WERI-Rb-1 (cell line): ENCODE measurements at regions not wholly inside any gene's neighbourhood (a gene's known extent, or its start where the extent isn't known, plus 50 kb on each side); places are given as distances from the start of the nearest gene placed in this dataset.

Experiments used
- DNase-seq: peaks from one replicate; pipeline ENCODE4 v3.0.0-alpha.2; 2020
- H3K27ac ChIP-seq: fragments of 250-450 bp; sonication (Bioruptor Pico); 2 replicates; pipeline ENCODE4 v1.5.1; 2020; ENCODE audit warnings: mild to moderate bottlenecking, moderate library complexity
- H3K27me3 ChIP-seq: fragments of 250-450 bp; sonication (Bioruptor Pico); 2 replicates; pipeline ENCODE4 v1.5.1; 2021; ENCODE audit warnings: mild to moderate bottlenecking, low read depth, moderate library complexity; ENCODE audit not compliant: insufficient read depth, severe bottlenecking
- H3K36me3 ChIP-seq: fragments of 250-450 bp; sonication (Bioruptor Pico); 2 replicates; pipeline ENCODE4 v1.5.1; 2020; ENCODE audit warnings: mild to moderate bottlenecking, moderate library complexity
- H3K4me3 ChIP-seq: 2 replicates; pipeline ENCODE4 v1.5.1; 2011; ENCODE audit warnings: low read depth, mild to moderate bottlenecking, control low read depth, low read length
- H3K9me3 ChIP-seq: fragments of 250-450 bp; sonication (Bioruptor Pico); 2 replicates; pipeline ENCODE4 v1.5.1; 2021; ENCODE audit warnings: mild to moderate bottlenecking, moderate library complexity; ENCODE audit not compliant: severe bottlenecking
- TF ChIP-seq, protein P1 (sequence below): IDR thresholded peaks from 2 replicates; pipeline ENCODE4 v1.5.1; 2011; ENCODE audit warnings: low read depth, mild to moderate bottlenecking, control low read depth, inconsistent platforms, low read length

- no peak for DNase-seq
- Histone ChIP-seq H3K4me3 (no peak overlapping the region), H3K36me3 (no peaks in the 10 kb centered on the region), H3K27ac (no peak overlapping the region), H3K9me3 (no peaks in the 10 kb centered on the region), H3K27me3 (no peaks in the 10 kb centered on the region)
- TF ChIP-seq, protein P1, sequence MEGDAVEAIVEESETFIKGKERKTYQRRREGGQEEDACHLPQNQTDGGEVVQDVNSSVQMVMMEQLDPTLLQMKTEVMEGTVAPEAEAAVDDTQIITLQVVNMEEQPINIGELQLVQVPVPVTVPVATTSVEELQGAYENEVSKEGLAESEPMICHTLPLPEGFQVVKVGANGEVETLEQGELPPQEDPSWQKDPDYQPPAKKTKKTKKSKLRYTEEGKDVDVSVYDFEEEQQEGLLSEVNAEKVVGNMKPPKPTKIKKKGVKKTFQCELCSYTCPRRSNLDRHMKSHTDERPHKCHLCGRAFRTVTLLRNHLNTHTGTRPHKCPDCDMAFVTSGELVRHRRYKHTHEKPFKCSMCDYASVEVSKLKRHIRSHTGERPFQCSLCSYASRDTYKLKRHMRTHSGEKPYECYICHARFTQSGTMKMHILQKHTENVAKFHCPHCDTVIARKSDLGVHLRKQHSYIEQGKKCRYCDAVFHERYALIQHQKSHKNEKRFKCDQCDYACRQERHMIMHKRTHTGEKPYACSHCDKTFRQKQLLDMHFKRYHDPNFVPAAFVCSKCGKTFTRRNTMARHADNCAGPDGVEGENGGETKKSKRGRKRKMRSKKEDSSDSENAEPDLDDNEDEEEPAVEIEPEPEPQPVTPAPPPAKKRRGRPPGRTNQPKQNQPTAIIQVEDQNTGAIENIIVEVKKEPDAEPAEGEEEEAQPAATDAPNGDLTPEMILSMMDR = no peak
These were observed 1009.3 kb downstream of the GRIK2 start for GRCh38 chr6:102402635-102403329.

DNA sequence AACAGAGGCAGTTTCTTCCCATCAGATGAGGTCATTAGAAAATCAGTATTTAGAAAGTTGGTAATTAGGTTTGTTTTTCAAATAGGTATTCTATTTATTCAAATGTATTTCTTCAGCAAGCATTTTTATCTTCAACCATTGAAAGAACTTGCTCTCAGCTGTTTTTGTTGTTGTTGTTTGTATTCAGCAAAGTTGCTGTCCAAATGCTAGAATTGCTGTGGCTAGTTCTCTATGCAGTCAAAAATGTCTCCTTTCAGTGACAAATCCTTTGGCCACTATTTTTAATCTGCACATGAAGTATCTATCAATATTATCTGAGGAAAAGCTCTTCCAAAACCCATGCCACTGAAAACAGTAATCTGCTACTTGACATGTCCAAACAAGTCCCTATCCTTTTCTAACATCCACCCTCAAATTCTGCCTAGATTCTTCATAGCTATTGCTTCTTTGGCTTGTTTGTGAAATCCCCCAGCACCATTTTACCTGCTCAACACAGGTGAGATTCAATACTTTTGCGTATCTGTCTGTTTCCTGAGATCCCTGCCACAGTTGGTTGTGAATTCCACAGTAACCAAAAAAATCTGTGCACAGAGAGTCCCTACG lies 1005.4 kb downstream of the GRIK2 start:
- Histone ChIP-seq H3K9me3 (no peaks in the 10 kb centered on the region), H3K27ac (no peak overlapping the region), H3K27me3 (no peaks in the 10 kb centered on the region), H3K4me3 (no peak overlapping the region), H3K36me3 (no peaks in the 10 kb centered on the region)
- no peak for DNase-seq
- TF ChIP-seq, protein P1 = no peak

GRCh38 chr6:102390541-102390940 lies 997.0 kb downstream of the GRIK2 start:
- H3K27ac ChIP-seq = no peak overlapping the region
- DNase-seq = no peak

DNA sequence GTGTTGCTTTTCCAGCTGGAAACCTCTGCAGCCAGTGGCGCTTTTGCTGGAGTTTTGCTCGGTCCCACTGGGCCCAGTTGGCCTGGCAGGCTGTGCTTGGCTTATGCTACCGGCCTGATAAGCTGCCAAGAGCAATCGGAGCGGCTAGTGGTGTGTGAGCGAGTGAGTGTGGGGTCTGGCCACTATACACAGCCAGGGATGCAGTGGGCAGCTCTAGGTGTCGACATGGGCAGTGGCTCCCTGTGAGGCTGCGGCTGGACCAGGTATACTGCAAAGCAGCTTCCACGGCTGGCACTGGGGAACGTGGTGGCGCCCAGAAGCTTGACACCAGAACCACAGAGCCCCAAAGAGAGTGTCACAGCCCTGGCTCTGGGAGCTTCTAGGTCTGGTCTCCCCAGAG lies 996.5 kb downstream of the GRIK2 start:
- Histone ChIP-seq H3K27me3 (no peaks in the 10 kb centered on the region), H3K4me3 (no peak overlapping the region), H3K36me3 (no peaks in the 10 kb centered on the region), H3K27ac (no peak overlapping the region), H3K9me3 (no peaks in the 10 kb centered on the region)
- TF ChIP-seq, protein P1 = no peak
- DNase-seq = no peak

More at GRCh38 chr6:102390541-102390940, 997.0 kb downstream of the GRIK2 start:
- TF ChIP-seq, protein P1 = no peak
- H3K27me3 ChIP-seq = no peaks in the 10 kb centered on the region
- no peak overlapping the region for H3K4me3 ChIP-seq
- H3K36me3 ChIP-seq = no peaks in the 10 kb centered on the region
- no peaks in the 10 kb centered on the region for H3K9me3 ChIP-seq

DNA sequence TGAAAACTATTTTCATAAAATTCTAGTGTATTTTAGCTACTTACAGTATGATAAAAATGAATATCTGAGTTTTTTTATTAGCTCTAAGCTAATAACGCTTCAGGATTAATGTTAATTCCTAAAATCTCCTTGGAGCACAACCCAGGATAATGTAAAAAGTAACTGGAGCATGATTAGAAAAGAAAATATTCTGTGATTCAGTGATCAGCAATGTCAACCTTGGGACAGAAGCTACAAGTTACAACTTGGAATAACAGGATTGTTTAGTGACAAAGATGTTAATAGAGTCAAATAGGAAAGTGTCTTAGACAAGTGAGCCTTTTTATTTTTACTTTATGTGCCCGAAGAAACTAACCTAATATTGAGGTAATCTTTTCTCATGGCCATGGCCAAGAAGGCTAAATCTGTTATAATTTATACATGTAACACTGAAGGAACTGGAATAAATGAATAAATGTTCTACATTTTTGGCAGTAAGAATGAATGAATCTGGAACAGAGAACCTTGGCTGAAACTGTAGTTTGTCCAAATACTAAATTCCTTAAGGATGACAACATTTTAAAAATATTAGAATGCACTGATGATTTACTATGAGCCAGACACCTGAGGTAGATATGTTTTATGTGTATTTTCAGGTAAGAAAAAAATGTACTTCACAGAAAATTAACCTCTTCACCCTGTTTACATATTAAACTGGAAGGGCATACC lies 994.0 kb downstream of the GRIK2 start:
- DNase-seq = no peak
- Histone ChIP-seq H3K36me3 (no peaks in the 10 kb centered on the region), H3K27me3 (no peaks in the 10 kb centered on the region), H3K4me3 (no peak overlapping the region), H3K9me3 (no peaks in the 10 kb centered on the region), H3K27ac (no peak overlapping the region)
- TF ChIP-seq, protein P1 = no peak
